ENCODE measurements at regions not wholly inside any gene's neighbourhood (a gene's known extent, or its start where the extent isn't known, plus 50 kb on each side); places are given as distances from the start of the nearest gene placed in this dataset.

DNA sequence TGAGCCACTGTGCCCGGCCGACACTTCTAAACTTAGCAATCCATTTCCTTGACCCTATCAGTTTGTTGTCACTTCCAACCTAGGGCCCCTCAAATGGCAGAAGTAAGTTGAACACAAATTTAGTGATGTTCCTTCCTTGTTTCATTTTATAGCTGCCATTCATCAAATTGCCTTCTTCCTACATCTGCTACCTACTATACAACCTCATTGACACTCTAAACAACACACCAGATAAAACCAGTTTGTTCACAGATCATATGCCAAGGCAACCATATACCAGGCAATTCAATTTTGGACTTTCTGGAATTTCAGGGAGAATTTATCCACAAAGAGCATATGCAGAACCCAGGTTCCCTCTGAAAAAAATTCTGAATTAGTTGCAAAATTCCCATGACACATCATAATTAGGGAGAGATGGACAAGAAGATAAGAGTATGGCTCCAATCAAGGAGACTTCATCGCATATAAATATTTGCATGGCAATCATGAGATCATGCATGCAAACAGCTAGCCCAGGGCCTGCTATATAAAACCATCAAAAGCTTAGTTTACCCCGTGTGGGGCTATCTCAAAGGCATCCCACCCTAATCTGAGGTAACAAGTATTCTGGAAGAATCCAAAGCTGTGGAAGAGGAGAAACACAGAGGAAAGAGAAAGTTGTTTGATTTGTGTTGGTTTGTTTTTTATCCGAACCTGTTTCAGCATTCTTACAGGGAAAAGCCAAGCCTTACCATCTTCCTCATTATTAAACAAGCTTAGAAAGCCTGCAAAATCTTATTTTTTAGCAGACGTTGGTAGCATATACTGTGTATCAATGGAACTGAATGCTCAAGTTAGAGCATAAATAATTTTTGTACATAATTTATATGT lies 132.8 kb upstream of the TNFAIP3 start:
- TF ChIP-seq SIN3A (IDR thresholded peaks at IDR 0.05; ENCODE audit: borderline replicate concordance, insufficient read depth, low read depth, low read length) (no peak), CTCF (IDR thresholded peaks at IDR 0.05) (no peak), TCF7L2 (IDR thresholded peaks at IDR 0.05; ENCODE audit: low read depth, low read length) (no peak)
- TF ChIP-seq, protein P1, sequence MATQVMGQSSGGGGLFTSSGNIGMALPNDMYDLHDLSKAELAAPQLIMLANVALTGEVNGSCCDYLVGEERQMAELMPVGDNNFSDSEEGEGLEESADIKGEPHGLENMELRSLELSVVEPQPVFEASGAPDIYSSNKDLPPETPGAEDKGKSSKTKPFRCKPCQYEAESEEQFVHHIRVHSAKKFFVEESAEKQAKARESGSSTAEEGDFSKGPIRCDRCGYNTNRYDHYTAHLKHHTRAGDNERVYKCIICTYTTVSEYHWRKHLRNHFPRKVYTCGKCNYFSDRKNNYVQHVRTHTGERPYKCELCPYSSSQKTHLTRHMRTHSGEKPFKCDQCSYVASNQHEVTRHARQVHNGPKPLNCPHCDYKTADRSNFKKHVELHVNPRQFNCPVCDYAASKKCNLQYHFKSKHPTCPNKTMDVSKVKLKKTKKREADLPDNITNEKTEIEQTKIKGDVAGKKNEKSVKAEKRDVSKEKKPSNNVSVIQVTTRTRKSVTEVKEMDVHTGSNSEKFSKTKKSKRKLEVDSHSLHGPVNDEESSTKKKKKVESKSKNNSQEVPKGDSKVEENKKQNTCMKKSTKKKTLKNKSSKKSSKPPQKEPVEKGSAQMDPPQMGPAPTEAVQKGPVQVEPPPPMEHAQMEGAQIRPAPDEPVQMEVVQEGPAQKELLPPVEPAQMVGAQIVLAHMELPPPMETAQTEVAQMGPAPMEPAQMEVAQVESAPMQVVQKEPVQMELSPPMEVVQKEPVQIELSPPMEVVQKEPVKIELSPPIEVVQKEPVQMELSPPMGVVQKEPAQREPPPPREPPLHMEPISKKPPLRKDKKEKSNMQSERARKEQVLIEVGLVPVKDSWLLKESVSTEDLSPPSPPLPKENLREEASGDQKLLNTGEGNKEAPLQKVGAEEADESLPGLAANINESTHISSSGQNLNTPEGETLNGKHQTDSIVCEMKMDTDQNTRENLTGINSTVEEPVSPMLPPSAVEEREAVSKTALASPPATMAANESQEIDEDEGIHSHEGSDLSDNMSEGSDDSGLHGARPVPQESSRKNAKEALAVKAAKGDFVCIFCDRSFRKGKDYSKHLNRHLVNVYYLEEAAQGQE (IDR thresholded peaks at IDR 0.05; ENCODE audit: insufficient read depth in 1 of 2, low read depth in 2 of 2, low read length in 1 of 2) = no peak
- no peak overlapping the region for H3K4me3 ChIP-seq (ENCODE audit: low read depth in 2 of 2, low read length in 2 of 2)
- H3K27me3 ChIP-seq (ENCODE audit: control insufficient read depth, insufficient read depth, low read length) = no peaks in the 10 kb centered on the region; the same call in 1 of the 2 replicates
- no TSS peak for BruUV-seq (replicated peaks)
- H3K27ac ChIP-seq (ENCODE audit: low read length) = no peak overlapping the region
- DNase-seq (ENCODE audit: low read depth, low spot score) (no peak), ATAC-seq (no peak)
- intact Hi-C loops (cut with micrococcal nuclease; ENCODE audit: unreplicated experiment) = no loop called here
- no peaks in the 10 kb centered on the region for H3K36me3 ChIP-seq (ENCODE audit: control insufficient read depth, insufficient read depth, low read length)
- in situ Hi-C loops (cut with HindIII; ENCODE audit: low pct_unique_long_range_greater_than_20kb, low sequenced_read_pairs) = no loop called here
- no peaks in the 10 kb centered on the region for H3K9me3 ChIP-seq (ENCODE audit: control insufficient read depth, insufficient read depth, low read depth, low read length)
- H3K4me1 ChIP-seq (ENCODE audit: control insufficient read depth, insufficient read depth, low read length) = no peaks in the 10 kb centered on the region
- ChIA-PET CTCF (no interaction called here), POLR2A (no interaction called here)

DNA sequence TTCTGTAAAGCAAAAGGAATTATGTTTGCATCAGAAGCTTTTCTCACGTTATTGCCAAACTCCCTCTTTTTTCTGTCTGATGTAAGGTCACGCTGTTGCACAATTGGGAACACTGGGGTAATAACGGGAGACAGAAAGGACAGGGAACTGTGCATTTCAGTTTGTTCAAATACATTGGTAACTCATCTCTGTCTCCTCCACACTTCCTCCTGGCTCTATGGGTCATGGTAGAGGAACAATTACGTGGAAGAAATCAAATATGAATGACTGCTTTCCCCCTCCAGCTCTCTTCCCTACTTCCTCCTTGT lies 132.2 kb upstream of the TNFAIP3 start:
- TF ChIP-seq TCF7L2 (IDR thresholded peaks at IDR 0.05; ENCODE audit: low read depth, low read length) (no peak), SIN3A (IDR thresholded peaks at IDR 0.05; ENCODE audit: borderline replicate concordance, insufficient read depth, low read depth, low read length) (no peak), CTCF (IDR thresholded peaks at IDR 0.05) (no peak)
- TF ChIP-seq, protein P1 (IDR thresholded peaks at IDR 0.05; ENCODE audit: insufficient read depth in 1 of 2, low read depth in 2 of 2, low read length in 1 of 2) = no peak
- in situ Hi-C loops (cut with HindIII; ENCODE audit: low pct_unique_long_range_greater_than_20kb, low sequenced_read_pairs) = no loop called here
- H3K36me3 ChIP-seq (ENCODE audit: control insufficient read depth, insufficient read depth, low read length) = no peaks in the 10 kb centered on the region
- no peak overlapping the region for H3K27ac ChIP-seq (ENCODE audit: low read length)
- no peaks in the 10 kb centered on the region for H3K9me3 ChIP-seq (ENCODE audit: control insufficient read depth, insufficient read depth, low read depth, low read length)
- intact Hi-C loops (cut with micrococcal nuclease; ENCODE audit: unreplicated experiment) = no loop called here
- no peaks in the 10 kb centered on the region; the same call in 1 of the 2 replicates for H3K27me3 ChIP-seq (ENCODE audit: control insufficient read depth, insufficient read depth, low read length)
- ChIA-PET CTCF (no interaction called here), POLR2A (no interaction called here)
- H3K4me3 ChIP-seq (ENCODE audit: low read depth in 2 of 2, low read length in 2 of 2) = no peak overlapping the region
- H3K4me1 ChIP-seq (ENCODE audit: control insufficient read depth, insufficient read depth, low read length) = no peaks in the 10 kb centered on the region
- ATAC-seq (no peak), DNase-seq (ENCODE audit: low read depth, low spot score) (no peak)
- BruUV-seq (replicated peaks) = no TSS peak

Measured in Panc1 (cell line).